Vagina (tissue), 2 donors: ENCODE measurements at regions not wholly inside any gene's neighbourhood (a gene's known extent, or its start where the extent isn't known, plus 50 kb on each side); places are given as distances from the start of the nearest gene placed in this dataset.

Experiments used
- POLR2A ChIP-seq, 2 donors: fragments of 450-650 bp; IDR thresholded peaks; one replicate each; pipeline ENCODE4 v1.6.1; 2017; ENCODE audit warnings: antibody characterized with exemption in 2 of 2, mild to moderate bottlenecking in 2 of 2, moderate library complexity in 2 of 2
- POLR2AphosphoS5 ChIP-seq, 2 donors: sonication (generic); formaldehyde crosslinking; IDR thresholded peaks; one replicate each; pipeline ENCODE4 v1.9.0; 2017; ENCODE audit warnings: antibody characterized with exemption in 2 of 2, mild to moderate bottlenecking in 2 of 2, low read depth in 1 of 2; ENCODE audit not compliant: insufficient read depth in 1 of 2
- TF ChIP-seq, protein P1 (sequence below), 3 experiments: fragments of 450-650 bp in 2 of 3; fragments of 200-600 bp in 1 of 3; sonication (generic) in 1 of 3; IDR thresholded peaks; one replicate each; pipeline ENCODE4 v1.5.1; 2017 to 2019; ENCODE audit warnings: antibody characterized with exemption in 3 of 3, mild to moderate bottlenecking in 2 of 3, moderate library complexity in 2 of 3

DNA sequence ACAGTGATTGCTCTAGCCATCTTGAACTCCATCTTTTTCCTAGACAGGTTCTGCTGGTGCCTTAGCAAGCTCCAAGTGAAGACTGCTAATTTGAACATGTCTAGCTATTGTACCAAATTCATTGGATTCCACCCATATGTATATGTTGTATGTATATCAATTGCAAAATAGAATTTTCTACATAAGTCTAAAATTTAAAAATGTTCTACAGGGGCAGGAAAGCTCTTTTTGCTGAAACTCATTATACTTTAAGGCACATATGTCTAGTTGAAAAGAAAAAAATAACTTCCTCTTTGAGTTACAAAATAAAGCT lies 845.3 kb downstream of the MCTP2 start:
- TF ChIP-seq, protein P1, sequence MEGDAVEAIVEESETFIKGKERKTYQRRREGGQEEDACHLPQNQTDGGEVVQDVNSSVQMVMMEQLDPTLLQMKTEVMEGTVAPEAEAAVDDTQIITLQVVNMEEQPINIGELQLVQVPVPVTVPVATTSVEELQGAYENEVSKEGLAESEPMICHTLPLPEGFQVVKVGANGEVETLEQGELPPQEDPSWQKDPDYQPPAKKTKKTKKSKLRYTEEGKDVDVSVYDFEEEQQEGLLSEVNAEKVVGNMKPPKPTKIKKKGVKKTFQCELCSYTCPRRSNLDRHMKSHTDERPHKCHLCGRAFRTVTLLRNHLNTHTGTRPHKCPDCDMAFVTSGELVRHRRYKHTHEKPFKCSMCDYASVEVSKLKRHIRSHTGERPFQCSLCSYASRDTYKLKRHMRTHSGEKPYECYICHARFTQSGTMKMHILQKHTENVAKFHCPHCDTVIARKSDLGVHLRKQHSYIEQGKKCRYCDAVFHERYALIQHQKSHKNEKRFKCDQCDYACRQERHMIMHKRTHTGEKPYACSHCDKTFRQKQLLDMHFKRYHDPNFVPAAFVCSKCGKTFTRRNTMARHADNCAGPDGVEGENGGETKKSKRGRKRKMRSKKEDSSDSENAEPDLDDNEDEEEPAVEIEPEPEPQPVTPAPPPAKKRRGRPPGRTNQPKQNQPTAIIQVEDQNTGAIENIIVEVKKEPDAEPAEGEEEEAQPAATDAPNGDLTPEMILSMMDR (IDR thresholded peaks at IDR 0.05) = no peak
- TF ChIP-seq POLR2A (IDR thresholded peaks at IDR 0.05) (no peak), POLR2AphosphoS5 (IDR thresholded peaks at IDR 0.05; ENCODE audit: insufficient read depth in 1 of 2, low read depth in 1 of 2) (no peak)
